GM18520 (cell line): ENCODE measurements at regions not wholly inside any gene's neighbourhood (a gene's known extent, or its start where the extent isn't known, plus 50 kb on each side); places are given as distances from the start of the nearest gene placed in this dataset.
"Not testable (repeated sequence)": the region's sequence is repeated elsewhere in the genome, so short reads cannot be mapped to it uniquely, and the experiment has no call there.

Source experiments
- ATAC-seq: cut with Tn5 transposase; IDR thresholded peaks from one replicate; pipeline ENCODE4 v1.9.1; 2021; ENCODE audit not compliant: unreplicated experiment

- ATAC-seq = no peak
These were observed 504.5 kb downstream of the XPNPEP1 start for GRCh38 chr10:109418795-109419194.

- no peak for ATAC-seq
These were observed 505.5 kb downstream of the XPNPEP1 start for GRCh38 chr10:109417803-109418202.

- no peak for ATAC-seq
These were observed 511.0 kb downstream of the XPNPEP1 start for GRCh38 chr10:109412353-109412752.

DNA sequence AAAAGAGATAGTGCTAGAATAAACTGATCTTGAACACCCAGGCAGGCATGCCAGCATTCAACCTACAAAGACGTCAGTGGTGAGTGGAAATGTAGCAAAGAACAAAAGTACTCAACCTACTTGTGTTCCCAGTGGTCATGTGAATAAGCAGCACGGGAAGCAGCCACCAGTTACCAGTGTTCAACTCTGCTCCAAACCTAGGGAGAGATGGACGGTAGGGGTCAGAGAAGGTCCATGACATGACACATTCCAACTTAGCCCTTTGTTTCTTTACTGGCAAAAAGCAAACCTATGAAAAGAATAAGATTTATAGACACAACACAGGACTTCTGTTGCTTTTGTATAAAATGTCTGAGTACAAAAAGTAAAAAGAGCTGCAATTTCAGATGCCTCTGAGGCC is 511.4 kb downstream of the XPNPEP1 start:
- ATAC-seq = no peak

GRCh38 chr10:109405338-109405737 is 518.0 kb downstream of the XPNPEP1 start:
- ATAC-seq = no peak

GRCh38 chr10:109403551-109403950 is 519.8 kb downstream of the XPNPEP1 start:
- no peak for ATAC-seq

DNA sequence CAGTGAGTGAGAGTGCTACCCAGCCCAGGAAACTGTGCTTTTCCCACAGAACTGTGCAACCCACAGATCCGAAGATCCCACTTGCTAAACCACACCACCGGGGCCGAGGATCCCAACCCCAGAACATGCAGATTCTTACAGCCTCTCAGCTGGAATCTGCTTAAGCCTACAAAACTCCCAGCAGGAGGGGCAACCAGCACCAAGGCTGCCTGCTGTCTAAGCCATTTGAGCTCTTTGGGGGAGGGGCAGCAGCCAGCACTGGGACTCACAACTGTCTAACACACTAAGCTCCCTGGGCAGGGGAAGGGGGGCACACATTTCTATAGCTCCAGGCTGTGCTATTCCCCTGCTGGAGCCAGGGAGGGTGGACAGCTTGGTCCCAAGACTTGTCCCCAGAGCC is 529.9 kb downstream of the XPNPEP1 start:
- no peak for ATAC-seq

DNA sequence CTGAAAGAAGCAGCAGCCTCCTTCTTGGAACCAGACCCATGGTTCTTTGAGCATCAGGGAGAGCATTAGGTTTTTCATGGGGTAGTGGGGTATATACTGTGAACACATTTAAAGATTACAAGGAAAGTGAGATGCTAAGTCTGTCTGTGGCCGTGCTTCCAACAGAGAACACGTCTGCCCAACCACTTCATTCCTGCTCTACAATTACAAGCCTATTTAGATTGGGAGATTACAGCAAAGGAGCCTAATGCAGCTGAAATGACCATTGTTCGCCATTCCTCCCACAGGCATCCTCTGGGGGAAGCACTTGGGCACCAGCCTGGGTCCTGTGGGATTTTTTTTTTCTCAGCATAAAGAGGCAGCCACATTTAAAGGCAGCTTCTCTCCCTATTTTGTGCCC is 536.4 kb downstream of the XPNPEP1 start:
- no peak for ATAC-seq

DNA sequence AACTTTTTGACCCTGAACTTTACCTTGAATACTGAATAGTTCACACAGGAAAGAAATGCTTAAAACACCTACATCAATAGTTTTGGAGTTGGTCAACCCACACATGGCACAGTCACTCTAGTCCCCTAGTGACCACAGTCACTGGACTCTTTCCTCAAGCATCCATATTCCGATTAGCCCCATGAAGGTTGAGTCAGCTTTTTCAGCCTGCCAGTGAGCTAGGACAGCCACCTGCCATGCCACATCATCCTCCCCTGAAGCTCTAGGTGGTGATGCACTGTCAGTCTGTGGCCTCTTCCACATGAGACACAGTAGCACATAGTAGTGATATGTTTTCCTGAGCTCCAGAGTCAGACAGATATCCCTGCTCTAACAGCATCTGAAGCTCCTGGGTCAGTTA is 537.2 kb downstream of the XPNPEP1 start:
- no peak for ATAC-seq

- ATAC-seq = no peak
These were observed 544.1 kb downstream of the XPNPEP1 start for GRCh38 chr10:109379186-109379585.

DNA sequence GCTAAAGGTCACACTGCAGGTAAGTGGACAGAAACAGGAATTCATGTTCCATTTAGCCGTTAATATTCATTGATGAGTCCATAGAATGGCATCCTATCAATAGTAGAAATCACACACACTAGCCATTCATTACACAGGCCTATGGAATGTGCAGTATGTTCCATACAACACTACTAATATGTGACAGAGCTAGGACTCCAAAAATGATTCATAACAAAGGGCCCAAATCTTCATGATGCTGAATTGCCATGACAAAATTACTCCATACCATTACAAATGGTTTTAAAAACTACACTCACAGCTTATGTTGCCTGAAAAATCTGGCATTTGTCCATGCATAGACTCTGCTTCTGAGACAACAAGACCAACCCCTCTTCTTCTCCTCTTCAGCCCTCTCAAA is 549.1 kb downstream of the XPNPEP1 start:
- ATAC-seq = no peak

DNA sequence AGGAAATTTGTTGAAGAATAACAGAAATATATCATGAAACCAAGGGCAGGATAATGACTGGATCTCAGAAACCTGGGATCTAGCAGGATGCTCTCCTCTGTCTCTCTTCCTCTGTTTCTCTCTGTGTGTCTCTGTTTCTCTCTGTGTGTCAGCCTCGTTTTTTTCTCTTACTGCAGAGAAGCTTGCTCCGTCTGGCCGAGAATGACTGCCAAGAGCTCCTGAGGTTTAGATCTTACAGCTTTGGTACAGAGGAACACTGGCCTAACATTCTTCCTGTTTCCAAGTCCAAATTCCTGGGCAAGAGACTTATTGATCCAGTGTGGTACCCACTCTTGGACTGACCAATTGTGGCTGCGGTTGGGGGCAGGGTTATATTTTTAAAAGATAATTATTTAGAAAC is 564.0 kb downstream of the XPNPEP1 start:
- no peak for ATAC-seq

DNA sequence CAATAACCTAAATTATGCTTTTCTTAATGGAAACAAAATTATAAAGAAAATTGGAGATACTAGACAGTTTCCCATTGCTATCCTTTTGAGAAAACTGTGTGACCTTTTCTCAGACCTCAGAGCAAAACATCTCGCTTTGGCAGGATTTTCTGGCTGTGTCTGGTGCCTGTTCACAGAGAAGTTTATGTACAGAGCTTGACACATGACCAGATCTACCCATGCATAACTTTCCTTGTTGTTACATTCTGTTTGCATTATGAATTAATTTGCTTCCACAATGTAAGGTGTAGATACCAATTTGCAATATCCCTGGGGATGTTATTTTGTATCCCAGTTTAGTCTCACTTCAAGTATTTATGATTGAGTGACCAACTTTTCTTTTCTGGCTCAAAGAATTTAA is 565.0 kb downstream of the XPNPEP1 start:
- ATAC-seq = no peak

GRCh38 chr10:109348324-109348723 is 575.0 kb downstream of the XPNPEP1 start:
- no peak for ATAC-seq

GRCh38 chr10:109343293-109343692 is 580.0 kb downstream of the XPNPEP1 start:
- ATAC-seq = no peak

DNA sequence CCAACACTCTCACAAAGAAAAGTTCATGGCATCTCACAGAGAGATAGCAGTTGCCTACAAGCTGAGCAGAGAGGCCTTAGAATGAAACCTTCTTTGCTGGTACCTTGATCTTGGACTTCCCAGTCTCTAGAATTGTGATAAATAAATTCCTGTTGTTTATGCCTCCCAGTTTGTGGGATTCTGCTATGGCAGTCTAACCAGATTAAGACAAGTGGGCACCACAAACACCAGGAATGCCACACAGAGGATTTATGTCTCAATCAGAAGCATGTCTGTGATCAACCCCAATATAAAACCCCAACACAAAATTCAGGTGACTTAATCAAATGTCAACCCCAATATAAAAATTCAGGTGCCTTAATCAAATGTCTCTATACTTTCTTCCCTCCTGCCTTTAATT is 581.3 kb downstream of the XPNPEP1 start:
- no peak for ATAC-seq

DNA sequence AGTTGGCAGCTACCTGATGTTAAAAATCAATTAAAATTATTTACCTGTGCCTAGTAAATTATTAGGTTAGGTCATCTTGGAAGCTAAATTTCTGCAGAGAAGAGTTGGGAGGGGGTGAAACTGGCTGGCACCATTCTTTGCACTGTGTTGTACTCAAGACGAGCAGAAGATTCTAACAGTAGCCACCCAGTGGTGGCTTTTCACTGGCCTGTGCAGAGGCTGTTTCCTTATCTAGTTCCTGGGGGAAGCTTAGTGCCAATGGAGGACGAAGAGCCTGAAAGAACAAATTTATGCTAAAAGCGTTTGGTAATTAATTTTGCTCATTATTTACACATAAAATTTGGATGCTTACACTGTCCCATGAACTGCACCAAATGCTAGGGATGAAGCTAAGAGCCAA is 595.3 kb downstream of the XPNPEP1 start:
- ATAC-seq = no peak

- ATAC-seq = no peak
These were observed 596.0 kb downstream of the XPNPEP1 start for GRCh38 chr10:109327266-109327665.

- ATAC-seq = no peak
These were observed 598.6 kb downstream of the XPNPEP1 start for GRCh38 chr10:109324721-109325120.

GRCh38 chr10:109317746-109318366 is 605.5 kb downstream of the XPNPEP1 start:
- ATAC-seq = no peak

- ATAC-seq = not testable (repeated sequence)
These were observed 609.3 kb downstream of the XPNPEP1 start for GRCh38 chr10:109314016-109314415.

DNA sequence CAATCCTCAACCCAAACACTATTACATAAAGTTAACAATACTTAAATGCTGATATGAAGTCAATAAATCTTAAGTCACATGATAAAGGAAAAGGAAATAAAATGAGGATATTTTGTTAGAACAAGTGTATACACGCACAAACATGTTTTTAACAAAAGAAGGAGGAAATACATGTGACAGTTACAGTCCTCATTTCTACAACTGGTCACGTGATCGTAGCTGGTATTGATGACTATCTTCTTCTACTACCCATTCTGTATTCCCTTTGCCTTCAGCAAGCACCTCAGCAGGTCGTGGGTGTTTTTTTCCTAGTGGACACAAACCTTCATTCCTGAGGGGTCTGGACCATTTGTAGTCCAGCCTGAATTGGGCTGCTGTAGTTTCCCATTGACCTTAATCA is 610.8 kb downstream of the XPNPEP1 start:
- not testable (repeated sequence) for ATAC-seq

GRCh38 chr10:109308971-109309370 is 614.3 kb downstream of the XPNPEP1 start:
- ATAC-seq = no peak
